ENCODE measurements at regions not wholly inside any gene's neighbourhood (a gene's known extent, or its start where the extent isn't known, plus 50 kb on each side); places are given as distances from the start of the nearest gene placed in this dataset.

- no peaks in the 10 kb centered on the region for H3K36me3 ChIP-seq (ENCODE audit: insufficient read depth, low read length)
- H3K79me2 ChIP-seq (ENCODE audit: control insufficient read depth, insufficient read depth, low read length, unreplicated experiment) = no peaks in the 10 kb centered on the region
- H3K27me3 ChIP-seq (ENCODE audit: insufficient read depth, low read length) = no peaks in the 10 kb centered on the region
- H3K27ac ChIP-seq (ENCODE audit: low read depth, low read length) = no peak overlapping the region
- no peak overlapping the region for H2AFZ ChIP-seq (ENCODE audit: low read length, unreplicated experiment)
- no peaks in the 10 kb centered on the region for H3K4me1 ChIP-seq (ENCODE audit: control insufficient read depth, insufficient read depth, low read length, unreplicated experiment)
- H3K4me3 ChIP-seq (ENCODE audit: low read depth, low read length) = no peak overlapping the region
Observed at GRCh38 chr14:43043850-43044249, 1437.2 kb downstream of the LRFN5 start.

GRCh38 chr14:43042408-43042807, 1435.7 kb downstream of the LRFN5 start:
- H3K79me2 ChIP-seq (ENCODE audit: control insufficient read depth, insufficient read depth, low read length, unreplicated experiment) = no peaks in the 10 kb centered on the region
- H3K4me3 ChIP-seq (ENCODE audit: low read depth, low read length) = no peak overlapping the region
- H3K27ac ChIP-seq (ENCODE audit: low read depth, low read length) = no peak overlapping the region

GRCh38 chr14:43041976-43042375, 1435.3 kb downstream of the LRFN5 start:
- no peak overlapping the region for H2AFZ ChIP-seq (ENCODE audit: low read length, unreplicated experiment)
- H3K27me3 ChIP-seq (ENCODE audit: insufficient read depth, low read length) = no peaks in the 10 kb centered on the region
- H3K4me1 ChIP-seq (ENCODE audit: control insufficient read depth, insufficient read depth, low read length, unreplicated experiment) = no peaks in the 10 kb centered on the region
- H3K27ac ChIP-seq (ENCODE audit: low read depth, low read length) = no peak overlapping the region
- no peaks in the 10 kb centered on the region for H3K79me2 ChIP-seq (ENCODE audit: control insufficient read depth, insufficient read depth, low read length, unreplicated experiment)
- H3K4me3 ChIP-seq (ENCODE audit: low read depth, low read length) = no peak overlapping the region
- H3K36me3 ChIP-seq (ENCODE audit: insufficient read depth, low read length) = no peaks in the 10 kb centered on the region

More at GRCh38 chr14:43042408-43042807, 1435.7 kb downstream of the LRFN5 start:
- Histone ChIP-seq H3K27me3 (ENCODE audit: insufficient read depth, low read length) (no peaks in the 10 kb centered on the region), H3K36me3 (ENCODE audit: insufficient read depth, low read length) (no peaks in the 10 kb centered on the region), H2AFZ (ENCODE audit: low read length, unreplicated experiment) (no peak overlapping the region), H3K4me1 (ENCODE audit: control insufficient read depth, insufficient read depth, low read length, unreplicated experiment) (no peaks in the 10 kb centered on the region)

- Histone ChIP-seq H3K4me3 (ENCODE audit: low read depth, low read length) (no peak overlapping the region), H3K4me1 (ENCODE audit: control insufficient read depth, insufficient read depth, low read length, unreplicated experiment) (no peaks in the 10 kb centered on the region), H3K27me3 (ENCODE audit: insufficient read depth, low read length) (no peaks in the 10 kb centered on the region), H3K79me2 (ENCODE audit: control insufficient read depth, insufficient read depth, low read length, unreplicated experiment) (no peaks in the 10 kb centered on the region), H3K27ac (ENCODE audit: low read depth, low read length) (no peak overlapping the region), H3K36me3 (ENCODE audit: insufficient read depth, low read length) (no peaks in the 10 kb centered on the region), H2AFZ (ENCODE audit: low read length, unreplicated experiment) (no peak overlapping the region)
Observed at GRCh38 chr14:43041207-43041606, 1434.5 kb downstream of the LRFN5 start.

GRCh38 chr14:43039881-43040280, 1433.2 kb downstream of the LRFN5 start:
- Histone ChIP-seq H2AFZ (ENCODE audit: low read length, unreplicated experiment) (no peak overlapping the region), H3K4me3 (ENCODE audit: low read depth, low read length) (no peak overlapping the region), H3K79me2 (ENCODE audit: control insufficient read depth, insufficient read depth, low read length, unreplicated experiment) (no peaks in the 10 kb centered on the region), H3K4me1 (ENCODE audit: control insufficient read depth, insufficient read depth, low read length, unreplicated experiment) (no peaks in the 10 kb centered on the region), H3K27me3 (ENCODE audit: insufficient read depth, low read length) (no peaks in the 10 kb centered on the region), H3K27ac (ENCODE audit: low read depth, low read length) (no peak overlapping the region), H3K36me3 (ENCODE audit: insufficient read depth, low read length) (no peaks in the 10 kb centered on the region)

GRCh38 chr14:43031598-43031997, 1424.9 kb downstream of the LRFN5 start:
- Histone ChIP-seq H3K36me3 (ENCODE audit: insufficient read depth, low read length) (no peaks in the 10 kb centered on the region), H3K27ac (ENCODE audit: low read depth, low read length) (no peak overlapping the region), H2AFZ (ENCODE audit: low read length, unreplicated experiment) (no peak overlapping the region), H3K27me3 (ENCODE audit: insufficient read depth, low read length) (no peaks in the 10 kb centered on the region), H3K4me3 (ENCODE audit: low read depth, low read length) (no peak overlapping the region), H3K4me1 (ENCODE audit: control insufficient read depth, insufficient read depth, low read length, unreplicated experiment) (no peaks in the 10 kb centered on the region), H3K79me2 (ENCODE audit: control insufficient read depth, insufficient read depth, low read length, unreplicated experiment) (no peaks in the 10 kb centered on the region)

GRCh38 chr14:43022094-43022800, 1415.6 kb downstream of the LRFN5 start:
- H2AFZ ChIP-seq (ENCODE audit: low read length, unreplicated experiment) = no peak overlapping the region
- no peaks in the 10 kb centered on the region for H3K79me2 ChIP-seq (ENCODE audit: control insufficient read depth, insufficient read depth, low read length, unreplicated experiment)

GRCh38 chr14:43019826-43020225, 1413.2 kb downstream of the LRFN5 start:
- H3K4me3 ChIP-seq (ENCODE audit: low read depth, low read length) = no peak overlapping the region
- no peaks in the 10 kb centered on the region for H3K79me2 ChIP-seq (ENCODE audit: control insufficient read depth, insufficient read depth, low read length, unreplicated experiment)
- H3K4me1 ChIP-seq (ENCODE audit: control insufficient read depth, insufficient read depth, low read length, unreplicated experiment) = no peaks in the 10 kb centered on the region
- no peaks in the 10 kb centered on the region for H3K27me3 ChIP-seq (ENCODE audit: insufficient read depth, low read length)
- H3K36me3 ChIP-seq (ENCODE audit: insufficient read depth, low read length) = no peaks in the 10 kb centered on the region
- H3K27ac ChIP-seq (ENCODE audit: low read depth, low read length) = no peak overlapping the region
- H2AFZ ChIP-seq (ENCODE audit: low read length, unreplicated experiment) = no peak overlapping the region

More at GRCh38 chr14:43022094-43022800, 1415.6 kb downstream of the LRFN5 start:
- Histone ChIP-seq H3K4me3 (ENCODE audit: low read depth, low read length) (no peak overlapping the region), H3K27me3 (ENCODE audit: insufficient read depth, low read length) (no peaks in the 10 kb centered on the region), H3K36me3 (ENCODE audit: insufficient read depth, low read length) (no peaks in the 10 kb centered on the region), H3K4me1 (ENCODE audit: control insufficient read depth, insufficient read depth, low read length, unreplicated experiment) (no peaks in the 10 kb centered on the region), H3K27ac (ENCODE audit: low read depth, low read length) (no peak overlapping the region)

GRCh38 chr14:43014338-43014737, 1407.7 kb downstream of the LRFN5 start:
- no peaks in the 10 kb centered on the region for H3K36me3 ChIP-seq (ENCODE audit: insufficient read depth, low read length)
- H2AFZ ChIP-seq (ENCODE audit: low read length, unreplicated experiment) = no peak overlapping the region
- H3K79me2 ChIP-seq (ENCODE audit: control insufficient read depth, insufficient read depth, low read length, unreplicated experiment) = no peaks in the 10 kb centered on the region
- H3K27ac ChIP-seq (ENCODE audit: low read depth, low read length) = no peak overlapping the region
- H3K4me1 ChIP-seq (ENCODE audit: control insufficient read depth, insufficient read depth, low read length, unreplicated experiment) = no peaks in the 10 kb centered on the region
- no peak overlapping the region for H3K4me3 ChIP-seq (ENCODE audit: low read depth, low read length)
- no peaks in the 10 kb centered on the region for H3K27me3 ChIP-seq (ENCODE audit: insufficient read depth, low read length)

GRCh38 chr14:43012817-43013216, 1406.1 kb downstream of the LRFN5 start:
- Histone ChIP-seq H3K36me3 (ENCODE audit: insufficient read depth, low read length) (no peaks in the 10 kb centered on the region), H3K27me3 (ENCODE audit: insufficient read depth, low read length) (no peaks in the 10 kb centered on the region), H3K27ac (ENCODE audit: low read depth, low read length) (no peak overlapping the region), H3K79me2 (ENCODE audit: control insufficient read depth, insufficient read depth, low read length, unreplicated experiment) (no peaks in the 10 kb centered on the region), H3K4me1 (ENCODE audit: control insufficient read depth, insufficient read depth, low read length, unreplicated experiment) (no peaks in the 10 kb centered on the region), H2AFZ (ENCODE audit: low read length, unreplicated experiment) (no peak overlapping the region), H3K4me3 (ENCODE audit: low read depth, low read length) (no peak overlapping the region)

GRCh38 chr14:43005807-43006206, 1399.1 kb downstream of the LRFN5 start:
- no peaks in the 10 kb centered on the region for H3K4me1 ChIP-seq (ENCODE audit: control insufficient read depth, insufficient read depth, low read length, unreplicated experiment)
- no peaks in the 10 kb centered on the region for H3K27me3 ChIP-seq (ENCODE audit: insufficient read depth, low read length)
- no peaks in the 10 kb centered on the region for H3K79me2 ChIP-seq (ENCODE audit: control insufficient read depth, insufficient read depth, low read length, unreplicated experiment)
- no peaks in the 10 kb centered on the region for H3K36me3 ChIP-seq (ENCODE audit: insufficient read depth, low read length)
- no peak overlapping the region for H3K27ac ChIP-seq (ENCODE audit: low read depth, low read length)
- no peak overlapping the region for H3K4me3 ChIP-seq (ENCODE audit: low read depth, low read length)
- H2AFZ ChIP-seq (ENCODE audit: low read length, unreplicated experiment) = no peak overlapping the region

Measured in ACC112 (cell line).